Bronchial epithelial cell (primary cell): ENCODE measurements at regions not wholly inside any gene's neighbourhood (a gene's known extent, or its start where the extent isn't known, plus 50 kb on each side); places are given as distances from the start of the nearest gene placed in this dataset.

Source experiments
- DNase-seq: peaks from one replicate; pipeline ENCODE4 v3.0.0-alpha.2; 2010; ENCODE audit warnings: low read depth
- FAIRE-seq: peaks from 2 replicates; lab custom pipeline; 2011; peaks lifted over from hg19 to GRCh38; lab: Jason Lieb, UNC
- H3K27me3 ChIP-seq: 2 replicates; pipeline ENCODE4 v1.5.1; 2011; ENCODE audit warnings: low read length; ENCODE audit not compliant: control insufficient read depth, insufficient read depth
- H3K36me3 ChIP-seq: 2 replicates; pipeline ENCODE4 v1.5.1; 2011; ENCODE audit warnings: low read length; ENCODE audit not compliant: control insufficient read depth, insufficient read depth
- H3K4me3 ChIP-seq: 2 replicates; pipeline ENCODE4 v1.5.1; 2011; ENCODE audit warnings: mild to moderate bottlenecking, low read depth, low read length, control low read depth
- CTCF ChIP-seq: IDR thresholded peaks from 2 replicates; pipeline ENCODE4 v1.5.1; 2011; ENCODE audit warnings: mild to moderate bottlenecking, moderate library complexity, low read length, control low read depth, inconsistent platforms; ENCODE audit not compliant: insufficient read depth, severe bottlenecking

GRCh38 chr20:19071446-19071725 lies 141.1 kb upstream of the SLC24A3 start:
- FAIRE-seq (no peak), DNase-seq (no peak)
- no peak for TF ChIP-seq CTCF
- Histone ChIP-seq H3K27me3 (no peaks in the 10 kb centered on the region), H3K4me3 (no peak overlapping the region), H3K36me3 (no peaks in the 10 kb centered on the region)

GRCh38 chr20:19071902-19072498 lies 140.4 kb upstream of the SLC24A3 start:
- TF ChIP-seq CTCF: no peak
- Histone ChIP-seq H3K4me3 (no peak overlapping the region), H3K36me3 (no peaks in the 10 kb centered on the region), H3K27me3 (no peaks in the 10 kb centered on the region)
- FAIRE-seq (no peak), DNase-seq (no peak)

DNA sequence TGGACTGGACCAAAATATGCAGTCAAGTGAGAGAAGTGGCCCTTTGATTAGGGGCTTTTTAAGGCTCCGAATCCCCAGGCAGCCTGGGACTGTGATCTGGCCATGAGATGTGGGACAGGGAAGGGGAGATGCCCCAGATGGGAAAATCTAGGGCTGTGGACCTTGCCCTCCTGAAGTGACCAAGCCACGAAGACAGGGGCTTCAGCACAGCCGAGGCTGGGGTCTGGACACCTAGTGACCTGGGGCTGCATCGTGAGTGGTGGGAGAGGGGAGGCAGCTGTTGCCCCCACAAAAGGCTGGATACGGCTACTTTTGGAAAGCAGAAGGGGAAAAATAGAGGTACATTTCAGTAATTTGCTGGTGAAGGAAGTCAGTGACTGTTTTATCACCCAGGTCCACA lies 139.5 kb upstream of the SLC24A3 start:
- DNase-seq (no peak), FAIRE-seq (no peak)

GRCh38 chr20:19073584-19074218 lies 138.7 kb upstream of the SLC24A3 start:
- Histone ChIP-seq H3K27me3 (no peaks in the 10 kb centered on the region), H3K4me3 (no peak overlapping the region), H3K36me3 (no peaks in the 10 kb centered on the region)
- TF ChIP-seq CTCF: peak; percentile 2
- DNase-seq (no peak), FAIRE-seq (no peak)

More for the DNA sequence above, 139.5 kb upstream of the SLC24A3 start:
- Histone ChIP-seq H3K4me3 (no peak overlapping the region), H3K36me3 (no peaks in the 10 kb centered on the region), H3K27me3 (no peaks in the 10 kb centered on the region)
- no peak for TF ChIP-seq CTCF

- Histone ChIP-seq H3K36me3 (no peaks in the 10 kb centered on the region), H3K4me3 (no peak overlapping the region), H3K27me3 (no peaks in the 10 kb centered on the region)
- FAIRE-seq (no peak), DNase-seq (no peak)
- no peak for TF ChIP-seq CTCF
Measured at GRCh38 chr20:19074356-19074755, 138.1 kb upstream of the SLC24A3 start.
